B cell (primary cell): ENCODE measurements at regions not wholly inside any gene's neighbourhood (a gene's known extent, or its start where the extent isn't known, plus 50 kb on each side); places are given as distances from the start of the nearest gene placed in this dataset.

Experiments
- ATAC-seq: fragments of 200-7000 bp; cut with Tn5 transposase; one replicate; pipeline ENCODE4 v1.10.0; 2021; ENCODE audit warnings: low read depth, mild to moderate bottlenecking, moderate number of reproducible peaks, moderate library complexity
- CTCF ChIA-PET: fragments of 350-600 bp; sonication (Branson Sonifier 250); formaldehyde crosslinking; loops from one replicate; lab custom pipeline; 2021; ENCODE audit warnings: antibody characterized with exemption, inconsistent platforms; lab: Charles Lee
- POLR2A ChIA-PET: fragments of 350-600 bp; sonication (Branson Sonifier 250); formaldehyde crosslinking; loops from one replicate; lab custom pipeline; 2021; ENCODE audit warnings: antibody characterized with exemption; lab: Charles Lee
- DNase-seq: peaks from one replicate; pipeline ENCODE4 v3.0.0; 2013
- H2AFZ ChIP-seq: 2 replicates; pipeline ENCODE4 v1.6.1; 2012; ENCODE audit warnings: mild to moderate bottlenecking, low read depth, low read length; ENCODE audit not compliant: insufficient read depth, poor library complexity, severe bottlenecking
- H3K27ac ChIP-seq, 2 donors: 1 replicate in 1 of 2; 2 replicates in 1 of 2; pipeline ENCODE4 v1.5.1; 2012 to 2013; ENCODE audit warnings: low read length in 2 of 2, mild to moderate bottlenecking in 2 of 2, moderate library complexity in 1 of 2
- H3K27me3 ChIP-seq, 4 experiments: fragments of 200-600 bp in 1 of 4; sonication (generic) in 1 of 4; replicated peaks in 1 of 4; 1 replicate in 2 of 4; 2 replicates in 2 of 4; pipeline versions ENCODE4 v1.6.1 to v1.7.0; 2013 to 2016; ENCODE audit warnings: low read length in 3 of 4, mild to moderate bottlenecking in 2 of 4, mixed read lengths in 1 of 4, moderate library complexity in 1 of 4; ENCODE audit not compliant: insufficient read depth in 4 of 4, control insufficient read depth in 3 of 4; ENCODE audit errors: control extremely low read depth in 1 of 4
- H3K36me3 ChIP-seq, 2 experiments: replicated peaks in 1 of 2; 1 replicate in 1 of 2; 2 replicates in 1 of 2; pipeline versions ENCODE4 v1.6.1 to v1.7.1; 2013; ENCODE audit warnings: low read length in 1 of 2; ENCODE audit not compliant: insufficient read depth in 2 of 2, control insufficient read depth in 1 of 2; ENCODE audit errors: control extremely low read depth in 1 of 2, extremely low read depth in 1 of 2
- H3K4me1 ChIP-seq, 2 donors: fragments of 200-600 bp in 1 of 2; sonication (generic) in 1 of 2; 1 replicate in 1 of 2; 2 replicates in 1 of 2; pipeline versions ENCODE4 v1.5.1 to v1.6.1; 2013 to 2017; ENCODE audit warnings: low read length in 2 of 2; ENCODE audit not compliant: control insufficient read depth in 2 of 2, insufficient read depth in 2 of 2
- H3K4me2 ChIP-seq: replicated peaks from 2 replicates; pipeline ENCODE3; 2012; ENCODE audit warnings: mild to moderate bottlenecking, low read depth, low read length; ENCODE audit not compliant: poor library complexity, severe bottlenecking
- H3K4me3 ChIP-seq, 5 experiments: fragments of 200-600 bp in 1 of 5; sonication (generic) in 1 of 5; 1 replicate in 3 of 5; 2 replicates in 2 of 5; pipeline versions ENCODE4 v1.5.1 to v1.7.0; 2011 to 2016; ENCODE audit warnings: low read length in 4 of 5, mild to moderate bottlenecking in 4 of 5, low read depth in 2 of 5, control low read depth in 1 of 5, moderate library complexity in 1 of 5; ENCODE audit not compliant: insufficient read depth in 1 of 5; ENCODE audit errors: control extremely low read depth in 1 of 5, extremely low read depth in 1 of 5
- H3K79me2 ChIP-seq: fragments of 200-600 bp; sonication (generic); one replicate; pipeline ENCODE4 v1.6.0; 2016; ENCODE audit warnings: low read length; ENCODE audit not compliant: control insufficient read depth, insufficient read depth
- H3K9ac ChIP-seq: fragments of 200-600 bp; sonication (generic); 2 replicates; pipeline ENCODE4 v1.6.1; 2017; ENCODE audit warnings: mild to moderate bottlenecking, low read length, moderate library complexity
- H3K9me3 ChIP-seq, 3 donors: one replicate each; pipeline versions ENCODE4 v1.6.1 to v1.7.1; 2013; ENCODE audit warnings: low read length in 2 of 3; ENCODE audit not compliant: control insufficient read depth in 2 of 3, insufficient read depth in 1 of 3; ENCODE audit errors: control extremely low read depth in 1 of 3
- H4K20me1 ChIP-seq: 2 replicates; pipeline ENCODE4 v1.6.0; 2012; ENCODE audit warnings: mild to moderate bottlenecking, low read length; ENCODE audit not compliant: insufficient read depth, control insufficient read depth, poor library complexity, severe bottlenecking
- H3K27ac Mint-ChIP-seq: one replicate; pipeline ENCODE4 v1.8.0; 2021; ENCODE audit warnings: mixed read lengths
- H3K27me3 Mint-ChIP-seq: one replicate; pipeline ENCODE4 v1.8.0; 2021; ENCODE audit warnings: mixed read lengths
- H3K4me1 Mint-ChIP-seq: one replicate; pipeline ENCODE4 v1.8.0; 2021; ENCODE audit warnings: mixed read lengths
- H3K4me3 Mint-ChIP-seq: one replicate; pipeline ENCODE4 v1.8.0; 2021; ENCODE audit warnings: mixed read lengths
- H3K9me3 Mint-ChIP-seq: one replicate; pipeline ENCODE4 v1.8.0; 2022; ENCODE audit warnings: mixed read lengths; ENCODE audit not compliant: insufficient read depth
- CTCF ChIP-seq: fragments of 200-600 bp; IDR thresholded peaks from one replicate; pipeline ENCODE4 v1.8.0; 2022; ENCODE audit warnings: antibody characterized with exemption, mild to moderate bottlenecking
- EZH2 ChIP-seq: IDR thresholded peaks from 2 replicates; pipeline ENCODE4 v1.6.1; 2012; ENCODE audit warnings: borderline replicate concordance, low read depth, mild to moderate bottlenecking, moderate library complexity, low read length; ENCODE audit not compliant: insufficient read depth, poor library complexity, severe bottlenecking
- WGBS: methylation state at CpG from one replicate; pipeline ENCODE4 v1.1.5; 2013; ENCODE audit warnings: missing lambda C conversion rate; ENCODE audit not compliant: insufficient coverage; 5-methylcytosine and 5-hydroxymethylcytosine counted together
- intact Hi-C: fragments of 100-400 bp; cut with micrococcal nuclease; formaldehyde crosslinking; loops from one replicate; pipeline ENCODE4 v1.10.0; 2022

- POLR2A ChIA-PET, result no interaction called here
Observed at GRCh38 chr7:9836671-9837070, 1137.0 kb upstream of the PHF14 start.

GRCh38 chr7:9842301-9842700, 1131.4 kb upstream of the PHF14 start:
- Histone ChIP-seq H3K79me2 (no peaks in the 10 kb centered on the region), H3K9ac (no peak overlapping the region), H3K9me3 (peaks cover 0 to 4% (median 0%) of the 10 kb centered on the region in 3 donors), H4K20me1 (no peaks in the 10 kb centered on the region), H2AFZ (no peak overlapping the region), H3K27me3 (no peaks in the 10 kb centered on the region), H3K4me3 (no peak overlapping the region), H3K4me2 (no peak overlapping the region), H3K36me3 (no peaks in the 10 kb centered on the region), H3K4me1 (no peaks in the 10 kb centered on the region), H3K27ac (no peak overlapping the region)
- no peaks in the 10 kb centered on the region for H3K9me3 Mint-ChIP-seq
- POLR2A ChIA-PET, result no interaction called here
- no peak for ATAC-seq
- DNase-seq, result no peak
- H3K27me3 Mint-ChIP-seq, result no peaks in the 10 kb centered on the region
- intact Hi-C loops, result no loop called here
- H3K27ac Mint-ChIP-seq, result no peak overlapping the region
- CTCF ChIA-PET, result no interaction called here
- TF ChIP-seq CTCF (no peak), EZH2 (no peak)
- WGBS, result no CpG with 5 or more reads among the region's 2 CpGs
- no peaks in the 10 kb centered on the region for H3K4me1 Mint-ChIP-seq
- H3K4me3 Mint-ChIP-seq, result no peak overlapping the region

More at GRCh38 chr7:9836671-9837070, 1137.0 kb upstream of the PHF14 start:
- ATAC-seq (no peak), DNase-seq (no peak)
- H3K79me2 ChIP-seq, result no peaks in the 10 kb centered on the region
- H3K27ac ChIP-seq, result no peak overlapping the region
- H3K4me1 Mint-ChIP-seq, result no peaks in the 10 kb centered on the region
- TF ChIP-seq EZH2, result no peak
- TF ChIP-seq CTCF, result no peak
- H3K4me3 ChIP-seq, result no peak overlapping the region
- CTCF ChIA-PET, result interaction anchor here (1.3 kb wide), 1 partner anchor 20 kb away, joined by 3 read pairs; no protein-coding TSS in a partner anchor
- H3K9ac ChIP-seq, result no peak overlapping the region
- no peaks in the 10 kb centered on the region for H3K9me3 Mint-ChIP-seq
- H3K4me2 ChIP-seq, result no peak overlapping the region
- no CpG with 5 or more reads among the region's 1 CpG for WGBS
- no peaks in the 10 kb centered on the region for H4K20me1 ChIP-seq
- H2AFZ ChIP-seq, result no peak overlapping the region
- no peaks in the 10 kb centered on the region for H3K9me3 ChIP-seq
- no peak overlapping the region for H3K4me3 Mint-ChIP-seq
- H3K27me3 Mint-ChIP-seq, result no peaks in the 10 kb centered on the region
- H3K4me1 ChIP-seq, result no peaks in the 10 kb centered on the region
- H3K27me3 ChIP-seq, result no peaks in the 10 kb centered on the region
- H3K36me3 ChIP-seq, result no peaks in the 10 kb centered on the region
- intact Hi-C loops, result no loop called here
- no peak overlapping the region for H3K27ac Mint-ChIP-seq
